GM12872 (cell line): ENCODE measurements at regions not wholly inside any gene's neighbourhood (a gene's known extent, or its start where the extent isn't known, plus 50 kb on each side); places are given as distances from the start of the nearest gene placed in this dataset.

Experiments
- CTCF ChIP-seq: IDR thresholded peaks from 3 replicates; pipeline ENCODE4 v1.5.1; 2011; ENCODE audit warnings: low read depth, mild to moderate bottlenecking, low read length, moderate library complexity; ENCODE audit not compliant: insufficient read depth

GRCh38 chr3:164687902-164688301 lies 390.4 kb downstream of the SI start:
- TF ChIP-seq CTCF = no peak

- no peak for TF ChIP-seq CTCF
Observed at GRCh38 chr3:164687211-164687610, 391.1 kb downstream of the SI start.

- no peak for TF ChIP-seq CTCF
Observed at GRCh38 chr3:164683489-164683888, 394.8 kb downstream of the SI start.

GRCh38 chr3:164679245-164679644 lies 399.1 kb downstream of the SI start:
- TF ChIP-seq CTCF = no peak

- no peak for TF ChIP-seq CTCF
Observed at GRCh38 chr3:164677317-164677716, 401.0 kb downstream of the SI start.

GRCh38 chr3:164673738-164674137 lies 404.6 kb downstream of the SI start:
- no peak for TF ChIP-seq CTCF

- TF ChIP-seq CTCF = no peak
Observed at GRCh38 chr3:164658125-164658524, 420.2 kb downstream of the SI start.

- TF ChIP-seq CTCF = no peak
Observed at GRCh38 chr3:164657631-164658030, 420.7 kb downstream of the SI start.
